ENCODE measurements at regions not wholly inside any gene's neighbourhood (a gene's known extent, or its start where the extent isn't known, plus 50 kb on each side); places are given as distances from the start of the nearest gene placed in this dataset.
"Not testable (repeated sequence)": the region's sequence is repeated elsewhere in the genome, so short reads cannot be mapped to it uniquely, and the experiment has no call there.

- no peak for DNase-seq
Observed at GRCh38 chr21:19440792-19441655, 1037.4 kb upstream of the TMPRSS15 start.

- no peak for DNase-seq
Observed at GRCh38 chr21:19458295-19458694, 1054.7 kb upstream of the TMPRSS15 start.

- DNase-seq: no peak
Observed at GRCh38 chr21:19461481-19462205, 1058.1 kb upstream of the TMPRSS15 start.

- DNase-seq: no peak
Observed at GRCh38 chr21:19463966-19464365, 1060.4 kb upstream of the TMPRSS15 start.

GRCh38 chr21:19468991-19469715 is 1065.6 kb upstream of the TMPRSS15 start:
- no peak for DNase-seq

- no peak for DNase-seq
Observed at GRCh38 chr21:19475525-19475924, 1071.9 kb upstream of the TMPRSS15 start.

- DNase-seq: no peak
Observed at GRCh38 chr21:19489930-19490329, 1086.3 kb upstream of the TMPRSS15 start.

GRCh38 chr21:19490481-19490880 is 1086.9 kb upstream of the TMPRSS15 start:
- no peak for DNase-seq

GRCh38 chr21:19493437-19494241 is 1090.1 kb upstream of the TMPRSS15 start:
- DNase-seq: not testable (repeated sequence)

GRCh38 chr21:19501115-19501514 is 1097.5 kb upstream of the TMPRSS15 start:
- DNase-seq: no peak

GRCh38 chr21:19507682-19508260 is 1104.2 kb upstream of the TMPRSS15 start:
- DNase-seq: no peak

- DNase-seq: no peak
Observed at GRCh38 chr21:19508442-19508841, 1104.9 kb upstream of the TMPRSS15 start.

- no peak for DNase-seq
Observed at GRCh38 chr21:19508844-19509243, 1105.3 kb upstream of the TMPRSS15 start.

GRCh38 chr21:19510057-19510456 is 1106.5 kb upstream of the TMPRSS15 start:
- no peak for DNase-seq

- no peak for DNase-seq
Observed at GRCh38 chr21:19510653-19511052, 1107.1 kb upstream of the TMPRSS15 start.

GRCh38 chr21:19522381-19522780 is 1118.8 kb upstream of the TMPRSS15 start:
- no peak for DNase-seq

- no peak for DNase-seq
Observed at GRCh38 chr21:19523061-19523460, 1119.5 kb upstream of the TMPRSS15 start.

GRCh38 chr21:19523746-19524145 is 1120.2 kb upstream of the TMPRSS15 start:
- DNase-seq: no peak

GRCh38 chr21:19529031-19529430 is 1125.4 kb upstream of the TMPRSS15 start:
- no peak for DNase-seq

GRCh38 chr21:19535356-19535755 is 1131.8 kb upstream of the TMPRSS15 start:
- no peak for DNase-seq

- DNase-seq: no peak
Observed at GRCh38 chr21:19537116-19537515, 1133.5 kb upstream of the TMPRSS15 start.

GRCh38 chr21:19540287-19540686 is 1136.7 kb upstream of the TMPRSS15 start:
- no peak for DNase-seq

All from bone marrow (tissue), 2 donors.